PC-9 (cell line): ENCODE measurements at regions not wholly inside any gene's neighbourhood (a gene's known extent, or its start where the extent isn't known, plus 50 kb on each side); places are given as distances from the start of the nearest gene placed in this dataset.

Experiments used
- CTCF ChIP-seq: fragments of 200-600 bp; sonication (generic); conservative IDR thresholded peaks from 2 replicates; pipeline ENCODE4 v1.6.1; 2017; ENCODE audit warnings: mixed run types, antibody characterized with exemption, mild to moderate bottlenecking, moderate library complexity
- EZH2 ChIP-seq: fragments of 200-600 bp; sonication (generic); IDR thresholded peaks from 2 replicates; pipeline ENCODE4 v1.8.0; 2017; ENCODE audit warnings: antibody characterized with exemption, low read depth

- no peak for TF ChIP-seq EZH2
- no peak for TF ChIP-seq CTCF
Observed at GRCh38 chr12:75651342-75651695, 139.9 kb upstream of the KRR1 start.
